Astrocyte (in vitro differentiated cells and primary cell): ENCODE measurements at regions not wholly inside any gene's neighbourhood (a gene's known extent, or its start where the extent isn't known, plus 50 kb on each side); places are given as distances from the start of the nearest gene placed in this dataset.

Experiments
- CTCF ChIP-seq: IDR thresholded peaks from 2 replicates; pipeline ENCODE4 v1.5.1; 2011; ENCODE audit warnings: low read depth, mild to moderate bottlenecking, inconsistent platforms, low read length, moderate library complexity; ENCODE audit not compliant: insufficient read depth
- EZH2 ChIP-seq: IDR thresholded peaks from 2 replicates; pipeline ENCODE4 v1.6.1; 2012; ENCODE audit warnings: mild to moderate bottlenecking, low read length, inconsistent platforms; ENCODE audit not compliant: insufficient read depth

GRCh38 chrX:47745416-47745815, 86.4 kb upstream of the UXT start:
- no peak for TF ChIP-seq CTCF
- no peak for TF ChIP-seq EZH2
